ENCODE measurements at regions not wholly inside any gene's neighbourhood (a gene's known extent, or its start where the extent isn't known, plus 50 kb on each side); places are given as distances from the start of the nearest gene placed in this dataset.
"Not testable (repeated sequence)": the region's sequence is repeated elsewhere in the genome, so short reads cannot be mapped to it uniquely, and the experiment has no call there.

GRCh38 chr17:15806825-15807224, 74.7 kb downstream of the TBC1D26 start:
- TF ChIP-seq POLR2A, CTCF (IDR thresholded peaks at IDR 0.05): not testable (repeated sequence)

Data from ovary (tissue), 3 donors.